AML-193 (cell line): ENCODE measurements at regions not wholly inside any gene's neighbourhood (a gene's known extent, or its start where the extent isn't known, plus 50 kb on each side); places are given as distances from the start of the nearest gene placed in this dataset.

Experiments
- DNase-seq, 2 experiments: peaks; one replicate each; lab custom pipeline; 2025; lab: John Stamatoyannopoulos, UW

DNA sequence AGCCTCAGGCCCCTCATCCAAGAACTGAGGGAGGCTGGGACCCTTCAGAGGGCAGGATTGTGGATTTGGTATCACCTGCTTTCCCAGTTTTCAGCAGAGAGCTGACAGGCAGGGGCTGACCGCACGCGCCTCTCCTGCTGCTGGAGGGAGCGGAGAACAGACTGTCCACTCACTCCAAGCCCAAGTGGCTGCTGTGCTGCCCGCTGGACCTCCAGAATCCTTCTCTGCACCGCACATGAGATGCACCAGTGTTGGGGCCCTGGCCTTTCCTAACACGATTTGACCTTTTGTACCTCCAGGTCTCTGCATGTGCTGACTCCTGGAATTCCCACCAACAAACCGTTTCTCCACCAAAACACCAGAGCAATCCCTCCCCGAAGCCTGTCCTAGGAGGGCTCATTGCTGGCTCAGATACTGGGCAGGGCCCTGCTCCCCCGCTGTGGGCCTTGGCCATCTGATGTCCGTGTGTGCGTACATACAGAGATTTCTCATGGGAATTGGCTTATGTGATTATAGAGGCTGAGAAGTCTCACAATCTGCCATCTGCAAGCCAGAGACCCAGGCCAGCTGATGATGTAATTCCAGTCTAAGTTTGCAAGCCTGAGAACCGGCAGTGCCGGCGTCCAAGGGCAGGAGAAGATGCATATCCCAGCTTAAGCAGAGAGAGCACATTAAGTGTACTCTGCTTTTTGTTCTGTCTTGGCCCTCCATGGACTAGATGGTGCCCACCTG lies 141.7 kb downstream of the GADD45G start:
- no peak for DNase-seq

DNA sequence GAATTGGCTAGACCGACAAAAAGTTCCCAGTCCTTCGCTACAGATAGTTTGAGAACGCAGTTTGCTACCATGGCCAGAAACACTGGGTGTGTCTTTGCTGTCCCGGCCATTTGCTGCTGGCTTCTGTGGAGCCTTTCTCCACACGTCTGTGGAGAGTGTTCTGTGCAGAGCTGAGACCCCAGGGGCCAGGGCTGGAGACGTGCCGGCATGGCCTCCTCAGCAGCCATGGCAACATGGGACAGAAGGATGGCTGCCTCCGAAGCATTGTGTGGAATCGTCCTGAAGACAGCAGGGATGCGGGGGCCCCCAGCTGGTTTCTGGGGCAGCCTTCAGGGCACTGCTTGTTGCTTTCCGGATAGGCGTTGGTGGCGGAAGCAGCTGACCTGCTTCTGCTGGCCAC lies 142.8 kb downstream of the GADD45G start:
- no peak for DNase-seq

GRCh38 chr9:89748021-89748670 lies 143.3 kb downstream of the GADD45G start:
- no peak for DNase-seq

- no peak for DNase-seq
Measured at GRCh38 chr9:89748831-89749499, 144.2 kb downstream of the GADD45G start.

GRCh38 chr9:89749500-89750116 lies 144.8 kb downstream of the GADD45G start:
- DNase-seq, result no peak

- no peak for DNase-seq
Measured at GRCh38 chr9:89750117-89750791, 145.4 kb downstream of the GADD45G start.

GRCh38 chr9:89751079-89751825 lies 146.4 kb downstream of the GADD45G start:
- DNase-seq, result no peak

- DNase-seq, result no peak
Measured at GRCh38 chr9:89752154-89752553, 147.3 kb downstream of the GADD45G start.

GRCh38 chr9:89753472-89754055 lies 148.8 kb downstream of the GADD45G start:
- DNase-seq, result no peak

DNA sequence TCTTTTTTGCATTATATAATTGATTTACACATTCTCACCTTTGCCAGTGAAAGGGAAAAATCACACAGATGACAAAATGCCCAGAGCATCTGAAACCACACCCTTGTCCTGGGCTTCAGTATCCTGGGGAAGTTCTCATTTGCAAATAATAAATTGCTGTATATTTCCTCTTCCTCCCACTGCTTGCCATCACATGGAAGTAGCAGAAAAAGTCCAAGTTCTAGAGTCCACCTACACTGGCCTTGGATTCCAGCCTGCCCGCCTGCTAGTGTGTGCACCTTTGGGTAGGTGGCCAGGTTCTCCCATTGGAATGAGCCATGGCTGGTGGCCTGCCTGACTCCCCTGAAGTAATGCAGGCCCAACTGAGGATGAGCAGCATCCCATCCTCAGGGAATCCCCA lies 149.4 kb downstream of the GADD45G start:
- DNase-seq, result no peak

GRCh38 chr9:89755821-89756220 lies 151.0 kb downstream of the GADD45G start:
- DNase-seq, result no peak

DNA sequence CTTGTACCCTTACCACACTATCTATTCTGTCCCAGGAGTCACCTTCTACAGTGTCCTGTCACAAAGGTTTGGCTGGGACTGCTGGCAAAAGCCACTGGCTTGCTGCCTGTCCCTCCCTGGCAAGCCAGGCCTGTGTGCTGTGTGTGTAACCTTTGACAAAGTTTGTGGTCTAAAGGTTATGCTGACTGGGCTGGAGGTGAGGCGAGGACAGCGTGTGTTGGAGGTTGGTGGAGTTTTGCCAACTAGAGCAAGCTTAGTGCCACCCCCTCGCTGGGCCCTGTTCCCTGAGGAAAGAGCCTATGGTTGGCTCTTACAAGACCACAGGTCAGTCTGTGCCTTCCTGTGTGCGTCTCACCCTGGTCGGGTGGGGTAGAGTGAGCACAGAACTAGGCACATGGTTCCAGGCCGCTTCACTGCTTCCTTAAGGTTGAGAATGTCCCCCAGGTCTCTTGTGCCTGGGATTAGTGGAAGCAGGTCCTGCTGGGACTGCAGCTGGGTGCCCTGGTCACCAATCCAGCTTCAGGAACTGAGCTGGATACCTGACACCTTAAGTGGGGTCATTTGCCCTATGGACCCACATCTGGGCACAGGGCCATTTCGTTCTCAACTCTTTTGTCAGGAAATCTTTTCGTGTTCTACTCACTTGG lies 152.2 kb downstream of the GADD45G start:
- no peak for DNase-seq

GRCh38 chr9:89757776-89758528 lies 153.1 kb downstream of the GADD45G start:
- DNase-seq, result no peak

DNA sequence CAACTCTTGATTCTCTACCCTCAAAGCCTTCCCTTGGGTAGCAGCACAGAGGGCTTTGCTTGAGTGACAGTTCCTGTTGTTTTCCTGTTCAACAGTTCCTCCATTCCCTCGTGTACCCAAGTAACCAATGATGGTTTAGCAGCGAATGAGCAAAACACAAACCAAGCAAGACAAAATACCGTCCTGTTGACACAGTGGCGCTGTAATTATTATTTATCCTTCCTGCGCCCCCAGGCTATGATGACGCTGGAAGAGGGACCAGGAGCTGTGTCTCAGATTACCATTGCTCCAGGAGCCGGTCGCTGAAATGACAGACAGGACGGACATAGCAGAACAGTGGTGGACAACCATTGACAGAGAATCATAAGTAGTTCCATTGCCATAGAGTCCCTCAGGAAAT lies 154.8 kb downstream of the GADD45G start:
- DNase-seq, result no peak

DNA sequence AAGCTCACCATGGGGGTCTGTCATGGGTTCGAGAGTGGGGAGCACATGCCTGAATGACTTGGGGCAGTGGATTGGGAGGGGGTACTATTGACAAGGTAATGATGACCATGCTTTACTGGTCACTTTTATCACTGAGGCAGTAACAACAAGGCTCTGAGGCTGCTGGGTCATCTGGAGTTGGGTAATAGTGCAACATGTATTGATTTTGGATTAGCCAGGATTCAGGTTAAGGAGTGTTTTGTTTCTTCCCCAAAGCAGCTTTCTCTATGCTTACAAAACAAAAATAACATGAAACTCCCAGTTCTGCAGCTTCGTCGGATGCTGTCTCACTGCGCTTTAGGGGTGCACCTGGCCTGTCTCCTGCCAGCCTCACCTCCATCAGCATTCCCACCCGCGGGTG lies 155.3 kb downstream of the GADD45G start:
- DNase-seq, result no peak

DNA sequence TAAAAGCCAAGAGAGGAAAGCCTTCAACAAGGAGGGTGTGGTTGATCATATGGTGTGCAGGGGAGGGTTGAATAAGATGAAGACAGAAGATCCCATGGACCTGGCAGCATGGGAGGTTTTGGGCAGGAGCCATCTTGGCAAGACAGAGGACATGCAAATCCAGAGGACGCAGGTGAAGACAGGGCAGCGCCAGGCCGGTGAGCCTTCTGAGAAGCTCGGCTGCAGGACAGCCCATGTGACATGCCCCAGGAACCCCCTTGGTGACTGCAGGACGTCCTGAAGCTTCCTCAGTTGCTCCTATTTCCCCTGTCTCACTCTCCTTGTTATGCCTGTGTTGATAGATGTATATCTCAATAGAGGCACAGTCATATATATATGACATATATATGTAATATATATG lies 159.4 kb downstream of the GADD45G start:
- no peak for DNase-seq

- DNase-seq, result no peak
Measured at GRCh38 chr9:89765211-89765946, 160.6 kb downstream of the GADD45G start.

GRCh38 chr9:89766991-89767390 lies 162.2 kb downstream of the GADD45G start:
- DNase-seq, result no peak

DNA sequence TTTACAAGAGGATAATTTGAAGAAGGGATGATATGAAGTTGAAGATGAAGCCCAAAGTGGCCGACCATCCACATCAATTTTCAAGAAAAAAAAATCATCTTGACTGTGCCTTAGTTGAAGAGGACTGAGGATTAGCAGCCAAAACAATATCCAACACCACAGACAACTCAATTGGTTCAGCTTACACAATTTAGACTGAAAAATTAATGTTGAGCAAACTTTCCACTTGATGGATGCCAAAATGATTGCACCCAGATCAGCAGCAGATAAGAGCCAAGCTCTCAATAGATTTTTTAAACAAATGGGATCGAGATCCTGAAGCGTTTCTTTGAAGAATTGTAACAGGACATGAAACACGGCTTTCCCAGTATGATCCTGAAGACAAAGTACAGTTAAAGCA lies 163.2 kb downstream of the GADD45G start:
- DNase-seq, result no peak
